ENCODE measurements at regions not wholly inside any gene's neighbourhood (a gene's known extent, or its start where the extent isn't known, plus 50 kb on each side); places are given as distances from the start of the nearest gene placed in this dataset.

DNA sequence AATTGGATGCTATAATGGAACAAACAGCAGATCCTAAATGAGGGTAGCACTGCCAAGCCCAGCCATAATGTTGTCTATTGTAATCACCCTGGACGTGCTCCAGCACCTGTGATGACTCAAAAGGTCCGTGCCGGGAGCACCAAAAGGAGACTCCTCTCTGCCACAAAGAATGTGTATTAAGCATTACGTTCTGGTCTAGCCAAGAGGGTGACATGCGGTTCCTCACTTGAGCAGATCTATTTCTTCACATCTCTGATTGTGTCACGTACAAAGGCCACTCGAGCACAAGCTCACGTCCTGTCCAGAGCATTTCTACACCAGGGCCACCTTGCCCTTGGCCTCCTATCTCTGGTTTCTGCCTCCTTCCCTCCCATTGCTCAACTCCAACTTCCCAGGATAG is 219.9 kb upstream of the IRS2 start:
- TF ChIP-seq, protein P1, sequence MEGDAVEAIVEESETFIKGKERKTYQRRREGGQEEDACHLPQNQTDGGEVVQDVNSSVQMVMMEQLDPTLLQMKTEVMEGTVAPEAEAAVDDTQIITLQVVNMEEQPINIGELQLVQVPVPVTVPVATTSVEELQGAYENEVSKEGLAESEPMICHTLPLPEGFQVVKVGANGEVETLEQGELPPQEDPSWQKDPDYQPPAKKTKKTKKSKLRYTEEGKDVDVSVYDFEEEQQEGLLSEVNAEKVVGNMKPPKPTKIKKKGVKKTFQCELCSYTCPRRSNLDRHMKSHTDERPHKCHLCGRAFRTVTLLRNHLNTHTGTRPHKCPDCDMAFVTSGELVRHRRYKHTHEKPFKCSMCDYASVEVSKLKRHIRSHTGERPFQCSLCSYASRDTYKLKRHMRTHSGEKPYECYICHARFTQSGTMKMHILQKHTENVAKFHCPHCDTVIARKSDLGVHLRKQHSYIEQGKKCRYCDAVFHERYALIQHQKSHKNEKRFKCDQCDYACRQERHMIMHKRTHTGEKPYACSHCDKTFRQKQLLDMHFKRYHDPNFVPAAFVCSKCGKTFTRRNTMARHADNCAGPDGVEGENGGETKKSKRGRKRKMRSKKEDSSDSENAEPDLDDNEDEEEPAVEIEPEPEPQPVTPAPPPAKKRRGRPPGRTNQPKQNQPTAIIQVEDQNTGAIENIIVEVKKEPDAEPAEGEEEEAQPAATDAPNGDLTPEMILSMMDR (IDR thresholded peaks at IDR 0.05) = no peak
- TF ChIP-seq POLR2A (IDR thresholded peaks at IDR 0.05) = no peak

Measured in body of pancreas (tissue), 4 donors.